KBM-7 (cell line): ENCODE measurements at regions not wholly inside any gene's neighbourhood (a gene's known extent, or its start where the extent isn't known, plus 50 kb on each side); places are given as distances from the start of the nearest gene placed in this dataset.
"Not testable (repeated sequence)": the region's sequence is repeated elsewhere in the genome, so short reads cannot be mapped to it uniquely, and the experiment has no call there.

Experiments used
- DNase-seq: peaks from one replicate; pipeline ENCODE4 v3.0.0-alpha.2; 2015
- in situ Hi-C: fragments of 300-500 bp; cut with MboI; formaldehyde crosslinking; loops from 2 replicates; pipeline ENCODE4 v1.14.3; 2020; ENCODE audit warnings: low sequenced_read_pairs, low pct_unique_long_range_greater_than_20kb, mixed read lengths

- no peak for DNase-seq
- in situ Hi-C loops: no loop called here
Measured at GRCh38 chr3:1456781-1457311, 364.0 kb downstream of the CNTN6 start.

- in situ Hi-C loops: no loop called here
- no peak for DNase-seq
Measured at GRCh38 chr3:1462371-1462770, 369.5 kb downstream of the CNTN6 start.

- no peak for DNase-seq
- in situ Hi-C loops: no loop called here
Measured at GRCh38 chr3:1462856-1463450, 370.1 kb downstream of the CNTN6 start.

- DNase-seq, in situ Hi-C loops: not testable (repeated sequence)
Measured at GRCh38 chr3:1465091-1465490, 372.3 kb downstream of the CNTN6 start.

GRCh38 chr3:1468145-1468544, 375.3 kb downstream of the CNTN6 start:
- no peak for DNase-seq
- in situ Hi-C loops: no loop called here

GRCh38 chr3:1469248-1469647, 376.4 kb downstream of the CNTN6 start:
- DNase-seq: no peak
- in situ Hi-C loops: no loop called here

GRCh38 chr3:1469687-1470086, 376.9 kb downstream of the CNTN6 start:
- in situ Hi-C loops: no loop called here
- DNase-seq: no peak

- in situ Hi-C loops: no loop called here
- DNase-seq: no peak
Measured at GRCh38 chr3:1477669-1478068, 384.8 kb downstream of the CNTN6 start.

- in situ Hi-C loops: no loop called here
- no peak for DNase-seq
Measured at GRCh38 chr3:1495466-1495865, 402.6 kb downstream of the CNTN6 start.

GRCh38 chr3:1499694-1500093, 406.9 kb downstream of the CNTN6 start:
- in situ Hi-C loops: no loop called here
- DNase-seq: no peak

GRCh38 chr3:1501406-1502115, 408.7 kb downstream of the CNTN6 start:
- in situ Hi-C loops: no loop called here

GRCh38 chr3:1506090-1506489, 413.3 kb downstream of the CNTN6 start:
- DNase-seq: no peak
- in situ Hi-C loops: no loop called here

More at GRCh38 chr3:1501406-1502115, 408.7 kb downstream of the CNTN6 start:
- no peak for DNase-seq

GRCh38 chr3:1513662-1514061, 420.8 kb downstream of the CNTN6 start:
- in situ Hi-C loops: no loop called here
- DNase-seq: no peak

- in situ Hi-C loops: no loop called here
- DNase-seq: no peak
Measured at GRCh38 chr3:1515882-1516281, 423.1 kb downstream of the CNTN6 start.

- DNase-seq: no peak
- in situ Hi-C loops: no loop called here
Measured at GRCh38 chr3:1527786-1528185, 435.0 kb downstream of the CNTN6 start.

- in situ Hi-C loops: no loop called here
- DNase-seq: no peak
Measured at GRCh38 chr3:1528621-1529020, 435.8 kb downstream of the CNTN6 start.

GRCh38 chr3:1529676-1530075, 436.9 kb downstream of the CNTN6 start:
- in situ Hi-C loops: no loop called here
- no peak for DNase-seq

GRCh38 chr3:1531981-1532380, 439.2 kb downstream of the CNTN6 start:
- in situ Hi-C loops: no loop called here
- no peak for DNase-seq

GRCh38 chr3:1532935-1533606, 440.2 kb downstream of the CNTN6 start:
- no peak for DNase-seq
- in situ Hi-C loops: no loop called here

GRCh38 chr3:1533763-1534162, 440.9 kb downstream of the CNTN6 start:
- DNase-seq: no peak
- in situ Hi-C loops: no loop called here
